ENCODE measurements at regions not wholly inside any gene's neighbourhood (a gene's known extent, or its start where the extent isn't known, plus 50 kb on each side); places are given as distances from the start of the nearest gene placed in this dataset.

DNA sequence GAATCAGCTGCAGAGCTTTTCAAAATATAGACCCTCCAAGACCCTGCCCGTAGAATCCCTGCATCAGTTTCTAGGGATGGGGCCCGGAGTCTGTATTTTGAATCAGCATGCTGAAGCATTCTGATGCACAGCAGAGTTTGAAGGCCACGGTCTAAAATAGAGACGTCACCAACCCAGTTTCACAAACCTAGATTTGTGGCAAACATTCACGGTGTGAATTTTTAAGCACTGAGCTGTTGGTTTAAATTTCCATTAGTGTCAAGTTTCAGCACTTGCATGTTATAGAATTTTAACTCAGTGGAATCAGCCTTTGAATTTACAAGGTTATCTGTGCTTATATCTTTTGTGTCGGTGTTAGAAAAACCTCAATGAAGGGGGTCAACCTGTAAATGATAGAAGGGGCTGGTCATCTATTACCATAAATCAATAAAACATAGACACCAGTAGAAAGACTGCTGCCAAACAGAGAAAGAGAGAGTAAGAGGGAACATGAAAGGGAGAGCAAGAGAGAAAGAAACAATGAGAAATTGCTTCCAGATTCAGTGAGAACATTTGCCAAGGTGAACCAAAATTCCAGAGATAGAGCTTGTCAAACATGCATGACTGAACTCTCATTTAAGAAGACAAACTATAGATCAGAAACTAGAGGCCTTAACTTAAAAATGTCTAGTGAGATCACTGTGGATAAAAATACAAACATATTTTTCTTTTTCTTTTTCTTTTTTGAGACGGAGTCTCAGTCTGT is 414.9 kb downstream of the ZSWIM6 start:
- intact Hi-C loops (cut with micrococcal nuclease), result no loop called here
- H2AFZ ChIP-seq (ENCODE audit: low read depth, low read length), result no peak overlapping the region
- no peak overlapping the region for H3K4me3 ChIP-seq (replicated peaks in 1 of 3; ENCODE audit: insufficient read depth in 1 of 3, low read depth in 1 of 3, low read length in 3 of 3)
- DNase-seq (ENCODE audit: low read depth, low spot score) (no peak), FAIRE-seq (no peak)
- no TSS peak for BruUV-seq (replicated peaks)
- TF ChIP-seq POLR2AphosphoS5 (IDR thresholded peaks at IDR 0.05; ENCODE audit: insufficient read depth, low read depth, low read length), result no peak
- no peak for TF ChIP-seq FOS (IDR thresholded peaks at IDR 0.05; ENCODE audit: borderline replicate concordance, insufficient read depth, low read length)
- TF ChIP-seq CTCF (IDR thresholded peaks at IDR 0.05; ENCODE audit: extremely low read depth in 1 of 2, insufficient read depth in 1 of 2, low read depth in 1 of 2, low read length in 2 of 2), result no peak
- TF ChIP-seq JUN (IDR thresholded peaks at IDR 0.05; ENCODE audit: borderline replicate concordance, insufficient read depth, insufficient read length, low read depth), result no peak
- no peak for TF ChIP-seq EZH2 (IDR thresholded peaks at IDR 0.05; ENCODE audit: borderline replicate concordance, low read depth, low read length, severe bottlenecking)
- TF ChIP-seq POLR2A (IDR thresholded peaks at IDR 0.05; ENCODE audit: low read depth, low read length), result no peak
- TF ChIP-seq MYC (IDR thresholded peaks at IDR 0.05; ENCODE audit: low read depth, low read length), result no peak
- no peak for TF ChIP-seq MAX (IDR thresholded peaks at IDR 0.05; ENCODE audit: insufficient read depth, insufficient read length)
- TF ChIP-seq GATA2 (IDR thresholded peaks at IDR 0.05; ENCODE audit: insufficient read depth, insufficient read length, low read depth, low read length), result no peak
- dilution Hi-C loops (cut with MboI; ENCODE audit: extremely low pct_ligation_motif_present, low sequenced_read_pairs), result no loop called here
- ChIA-PET CTCF (no interaction called here), POLR2A (no interaction called here)
- H4K20me1 ChIP-seq (replicated peaks; ENCODE audit: control insufficient read depth, extremely low read depth, insufficient read depth, low read length), result no peaks in the 10 kb centered on the region
- H3K79me2 ChIP-seq (ENCODE audit: control insufficient read depth, insufficient read depth, low read length), result no peaks in the 10 kb centered on the region
- no peaks in the 10 kb centered on the region for H3K9me1 ChIP-seq (replicated peaks; ENCODE audit: control insufficient read depth, extremely low read depth, insufficient read depth, low read length)
- peaks cover 0 to 2% of the 10 kb centered on the region in 2 experiments for H3K27me3 ChIP-seq (ENCODE audit: control insufficient read depth in 2 of 2, insufficient read depth in 2 of 2, low read length in 2 of 2)
- H3K36me3 ChIP-seq (ENCODE audit: control insufficient read depth in 2 of 2, extremely low read depth in 1 of 2, insufficient read depth in 2 of 2, low read length in 2 of 2), result no peaks in the 10 kb centered on the region
- no peak overlapping the region for H3K4me2 ChIP-seq (ENCODE audit: insufficient read depth, low read length)
- no peaks in the 10 kb centered on the region for H3K4me1 ChIP-seq (ENCODE audit: control insufficient read depth, extremely low read depth, insufficient read depth, low read length)
- H3K9ac ChIP-seq (replicated peaks; ENCODE audit: extremely low read depth, insufficient read depth, low read length), result no peak overlapping the region
- H3K9me3 ChIP-seq (replicated peaks; ENCODE audit: control insufficient read depth, insufficient read depth, low read length), result no peaks in the 10 kb centered on the region
- no peak overlapping the region for H3K27ac ChIP-seq (ENCODE audit: insufficient read depth, low read depth, low read length)
